Central memory CD8-positive, alpha-beta T cell (primary cell): ENCODE measurements at regions not wholly inside any gene's neighbourhood (a gene's known extent, or its start where the extent isn't known, plus 50 kb on each side); places are given as distances from the start of the nearest gene placed in this dataset.
"Not testable (repeated sequence)": the region's sequence is repeated elsewhere in the genome, so short reads cannot be mapped to it uniquely, and the experiment has no call there.

Experiments used
- ATAC-seq: fragments of 150-1000 bp; cut with Tn5 transposase; replicated peaks from 2 replicates; pipeline ENCODE4 v1.10.0; 2022; ENCODE audit warnings: mild to moderate bottlenecking, moderate FRiP score, moderate number of reproducible peaks; ENCODE audit not compliant: poor library complexity, severe bottlenecking; ENCODE audit errors: extremely low read depth
- DNase-seq, 2 donors: peaks; one replicate each; pipeline ENCODE4 v3.0.0; 2021; ENCODE audit warnings: low spot score in 2 of 2
- H3K27ac Mint-ChIP-seq: one replicate; pipeline ENCODE4 v1.8.0; 2022; ENCODE audit warnings: low read depth, mild to moderate bottlenecking, moderate library complexity, mixed read lengths
- H3K27me3 Mint-ChIP-seq: one replicate; pipeline ENCODE4 v1.8.0; 2022; ENCODE audit warnings: mixed read lengths
- H3K36me3 Mint-ChIP-seq: one replicate; pipeline ENCODE4 v1.8.0; 2022; ENCODE audit warnings: mild to moderate bottlenecking, moderate library complexity, mixed read lengths; ENCODE audit not compliant: insufficient read depth
- H3K4me1 Mint-ChIP-seq: one replicate; pipeline ENCODE4 v1.8.0; 2022; ENCODE audit warnings: mixed read lengths
- H3K4me3 Mint-ChIP-seq: one replicate; pipeline ENCODE4 v1.8.0; 2022; ENCODE audit warnings: mild to moderate bottlenecking, moderate library complexity, mixed read lengths
- H3K9me3 Mint-ChIP-seq: one replicate; pipeline ENCODE4 v1.8.0; 2022; ENCODE audit warnings: mixed read lengths

GRCh38 chr5:136584474-136584873 lies 219.1 kb upstream of the TRPC7 start:
- H3K4me3 Mint-ChIP-seq = no peak overlapping the region
- ATAC-seq (no peak), DNase-seq (no peak)
- no peaks in the 10 kb centered on the region for H3K9me3 Mint-ChIP-seq
- no peaks in the 10 kb centered on the region for H3K27me3 Mint-ChIP-seq
- no peak overlapping the region for H3K27ac Mint-ChIP-seq
- H3K36me3 Mint-ChIP-seq = no peaks in the 10 kb centered on the region
- no peaks in the 10 kb centered on the region for H3K4me1 Mint-ChIP-seq

GRCh38 chr5:136579238-136579637 lies 213.9 kb upstream of the TRPC7 start:
- ATAC-seq (no peak), DNase-seq (no peak)
- H3K27me3 Mint-ChIP-seq = no peaks in the 10 kb centered on the region
- no peaks in the 10 kb centered on the region for H3K36me3 Mint-ChIP-seq
- no peaks in the 10 kb centered on the region for H3K4me1 Mint-ChIP-seq
- H3K4me3 Mint-ChIP-seq = no peak overlapping the region
- H3K9me3 Mint-ChIP-seq = no peaks in the 10 kb centered on the region
- H3K27ac Mint-ChIP-seq = no peak overlapping the region

- not testable (repeated sequence) for ATAC-seq, DNase-seq, H3K27ac Mint-ChIP-seq, H3K36me3 Mint-ChIP-seq, H3K4me3 Mint-ChIP-seq, H3K27me3 Mint-ChIP-seq
- Mint-ChIP-seq H3K4me1 (peaks cover 27% of the 10 kb centered on the region), H3K9me3 (peaks cover 12% of the 10 kb centered on the region)
Measured at GRCh38 chr5:136569875-136570274, 204.5 kb upstream of the TRPC7 start.

- Mint-ChIP-seq H3K4me1 (peaks cover 58% of the 10 kb centered on the region), H3K4me3 (peak overlapping the region; percentile 69), H3K27ac (peak overlapping the region; percentile 93), H3K9me3 (peaks cover 12% of the 10 kb centered on the region)
- ATAC-seq, H3K27me3 Mint-ChIP-seq, H3K36me3 Mint-ChIP-seq, DNase-seq: not testable (repeated sequence)
Measured at GRCh38 chr5:136565457-136565856, 200.1 kb upstream of the TRPC7 start.

- ATAC-seq = peak; percentile 48
- H3K36me3 Mint-ChIP-seq, DNase-seq, H3K27me3 Mint-ChIP-seq: not testable (repeated sequence)
- Mint-ChIP-seq H3K27ac (peak overlapping the region; percentile 93), H3K4me3 (peak overlapping the region; percentile 69), H3K4me1 (peaks cover 62% of the 10 kb centered on the region), H3K9me3 (peaks cover 12% of the 10 kb centered on the region)
Measured at GRCh38 chr5:136565050-136565449, 199.7 kb upstream of the TRPC7 start.

- not testable (repeated sequence) for ATAC-seq, H3K4me3 Mint-ChIP-seq
- H3K27ac Mint-ChIP-seq = peak overlapping the region; percentile 11
Measured at GRCh38 chr5:136564431-136564830, 199.1 kb upstream of the TRPC7 start.

GRCh38 chr5:136563489-136563888 lies 198.1 kb upstream of the TRPC7 start:
- Mint-ChIP-seq H3K36me3 (peaks cover 5% of the 10 kb centered on the region), H3K27me3 (no peaks in the 10 kb centered on the region), H3K27ac (peak overlapping the region; percentile 11), H3K9me3 (peaks cover 12% of the 10 kb centered on the region), H3K4me3 (no peak overlapping the region), H3K4me1 (peaks cover 62% of the 10 kb centered on the region)
- ATAC-seq = peak; percentile 82
- DNase-seq = no peak

More at GRCh38 chr5:136564431-136564830, 199.1 kb upstream of the TRPC7 start:
- peaks cover 12% of the 10 kb centered on the region for H3K9me3 Mint-ChIP-seq
- H3K4me1 Mint-ChIP-seq = peaks cover 62% of the 10 kb centered on the region
- DNase-seq, H3K27me3 Mint-ChIP-seq, H3K36me3 Mint-ChIP-seq: not testable (repeated sequence)

- peaks cover 37% of the 10 kb centered on the region for H3K4me1 Mint-ChIP-seq
- H3K9me3 Mint-ChIP-seq = peaks cover 5% of the 10 kb centered on the region
- no peak for ATAC-seq
- no peak overlapping the region for H3K27ac Mint-ChIP-seq
- no peak overlapping the region for H3K4me3 Mint-ChIP-seq
- H3K27me3 Mint-ChIP-seq = no peaks in the 10 kb centered on the region
- DNase-seq = no peak
- peaks cover 2% of the 10 kb centered on the region for H3K36me3 Mint-ChIP-seq
Measured at GRCh38 chr5:136560126-136560525, 194.8 kb upstream of the TRPC7 start.

GRCh38 chr5:136559651-136560050 lies 194.3 kb upstream of the TRPC7 start:
- H3K27me3 Mint-ChIP-seq = no peaks in the 10 kb centered on the region
- no peak overlapping the region for H3K4me3 Mint-ChIP-seq
- H3K4me1 Mint-ChIP-seq = peaks cover 35% of the 10 kb centered on the region
- ATAC-seq (no peak), DNase-seq (no peak)
- H3K27ac Mint-ChIP-seq = no peak overlapping the region
- no peaks in the 10 kb centered on the region for H3K36me3 Mint-ChIP-seq
- peaks cover 8% of the 10 kb centered on the region for H3K9me3 Mint-ChIP-seq

GRCh38 chr5:136547096-136547495 lies 181.8 kb upstream of the TRPC7 start:
- not testable (repeated sequence) for H3K4me1 Mint-ChIP-seq, H3K36me3 Mint-ChIP-seq, H3K27ac Mint-ChIP-seq, DNase-seq, H3K4me3 Mint-ChIP-seq, H3K27me3 Mint-ChIP-seq, ATAC-seq, H3K9me3 Mint-ChIP-seq

GRCh38 chr5:136546441-136546840 lies 181.1 kb upstream of the TRPC7 start:
- H3K9me3 Mint-ChIP-seq, ATAC-seq, H3K4me3 Mint-ChIP-seq, H3K27me3 Mint-ChIP-seq, DNase-seq, H3K36me3 Mint-ChIP-seq, H3K27ac Mint-ChIP-seq, H3K4me1 Mint-ChIP-seq: not testable (repeated sequence)

- H3K9me3 Mint-ChIP-seq, H3K36me3 Mint-ChIP-seq, H3K4me3 Mint-ChIP-seq, ATAC-seq, DNase-seq, H3K27me3 Mint-ChIP-seq, H3K27ac Mint-ChIP-seq, H3K4me1 Mint-ChIP-seq: not testable (repeated sequence)
Measured at GRCh38 chr5:136545031-136545430, 179.7 kb upstream of the TRPC7 start.

GRCh38 chr5:136538534-136538933 lies 173.2 kb upstream of the TRPC7 start:
- Mint-ChIP-seq H3K36me3 (no peaks in the 10 kb centered on the region), H3K27me3 (no peaks in the 10 kb centered on the region), H3K4me1 (no peaks in the 10 kb centered on the region), H3K9me3 (no peaks in the 10 kb centered on the region), H3K27ac (no peak overlapping the region), H3K4me3 (no peak overlapping the region)
- ATAC-seq = no peak
- no peak for DNase-seq

- Mint-ChIP-seq H3K27me3 (no peaks in the 10 kb centered on the region), H3K36me3 (no peaks in the 10 kb centered on the region), H3K4me3 (no peak overlapping the region), H3K27ac (no peak overlapping the region), H3K9me3 (no peaks in the 10 kb centered on the region), H3K4me1 (no peaks in the 10 kb centered on the region)
- ATAC-seq (no peak), DNase-seq (no peak)
Measured at GRCh38 chr5:136529081-136529480, 163.7 kb upstream of the TRPC7 start.
